GM06990 (cell line): ENCODE measurements at regions not wholly inside any gene's neighbourhood (a gene's known extent, or its start where the extent isn't known, plus 50 kb on each side); places are given as distances from the start of the nearest gene placed in this dataset.

ENCODE experiments used
- DNase-seq: peaks from one replicate; pipeline ENCODE4 v3.0.0-alpha.2; 2011; ENCODE audit not compliant: insufficient read length; ENCODE audit errors: extremely low read depth
- H3K27me3 ChIP-seq: replicated peaks from 2 replicates; pipeline ENCODE4 v1.6.0; 2011; ENCODE audit warnings: low read length; ENCODE audit not compliant: control insufficient read depth, insufficient read depth
- H3K36me3 ChIP-seq: 2 replicates; pipeline ENCODE4 v1.5.1; 2011; ENCODE audit warnings: low read length; ENCODE audit not compliant: control insufficient read depth, insufficient read depth
- H3K4me3 ChIP-seq: replicated peaks from 2 replicates; pipeline ENCODE4 v1.5.1; 2011; ENCODE audit warnings: low read depth, mild to moderate bottlenecking, control low read depth, low read length
- TF ChIP-seq, protein P1 (sequence below): IDR thresholded peaks from 2 replicates; pipeline ENCODE4 v1.5.1; 2011; ENCODE audit warnings: low read length, control low read depth, mild to moderate bottlenecking, inconsistent platforms; ENCODE audit not compliant: insufficient read depth, poor library complexity, severe bottlenecking

DNA sequence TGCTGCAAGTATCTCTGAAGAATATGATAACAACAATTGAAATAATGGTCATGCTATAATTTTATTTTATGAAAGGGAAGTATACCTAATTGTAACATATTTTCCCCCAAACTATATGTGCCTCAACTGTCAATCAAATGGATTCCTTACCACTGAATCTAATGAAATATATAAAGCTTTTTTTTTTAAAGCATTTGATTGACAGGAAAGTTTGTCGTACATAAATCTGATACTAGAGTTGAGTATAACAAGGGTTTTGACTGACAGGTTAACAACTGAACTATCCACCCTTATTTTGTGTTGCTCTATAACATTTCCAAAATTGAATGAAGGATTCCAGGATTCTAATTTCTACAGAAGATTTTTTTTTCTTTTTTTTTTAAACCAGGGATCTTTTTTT is 1333.3 kb upstream of the SLC39A10 start:
- TF ChIP-seq, protein P1, sequence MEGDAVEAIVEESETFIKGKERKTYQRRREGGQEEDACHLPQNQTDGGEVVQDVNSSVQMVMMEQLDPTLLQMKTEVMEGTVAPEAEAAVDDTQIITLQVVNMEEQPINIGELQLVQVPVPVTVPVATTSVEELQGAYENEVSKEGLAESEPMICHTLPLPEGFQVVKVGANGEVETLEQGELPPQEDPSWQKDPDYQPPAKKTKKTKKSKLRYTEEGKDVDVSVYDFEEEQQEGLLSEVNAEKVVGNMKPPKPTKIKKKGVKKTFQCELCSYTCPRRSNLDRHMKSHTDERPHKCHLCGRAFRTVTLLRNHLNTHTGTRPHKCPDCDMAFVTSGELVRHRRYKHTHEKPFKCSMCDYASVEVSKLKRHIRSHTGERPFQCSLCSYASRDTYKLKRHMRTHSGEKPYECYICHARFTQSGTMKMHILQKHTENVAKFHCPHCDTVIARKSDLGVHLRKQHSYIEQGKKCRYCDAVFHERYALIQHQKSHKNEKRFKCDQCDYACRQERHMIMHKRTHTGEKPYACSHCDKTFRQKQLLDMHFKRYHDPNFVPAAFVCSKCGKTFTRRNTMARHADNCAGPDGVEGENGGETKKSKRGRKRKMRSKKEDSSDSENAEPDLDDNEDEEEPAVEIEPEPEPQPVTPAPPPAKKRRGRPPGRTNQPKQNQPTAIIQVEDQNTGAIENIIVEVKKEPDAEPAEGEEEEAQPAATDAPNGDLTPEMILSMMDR, result no peak
- no peaks in the 10 kb centered on the region for H3K36me3 ChIP-seq
- no peaks in the 10 kb centered on the region for H3K27me3 ChIP-seq
- DNase-seq, result no peak
- no peak overlapping the region for H3K4me3 ChIP-seq

DNA sequence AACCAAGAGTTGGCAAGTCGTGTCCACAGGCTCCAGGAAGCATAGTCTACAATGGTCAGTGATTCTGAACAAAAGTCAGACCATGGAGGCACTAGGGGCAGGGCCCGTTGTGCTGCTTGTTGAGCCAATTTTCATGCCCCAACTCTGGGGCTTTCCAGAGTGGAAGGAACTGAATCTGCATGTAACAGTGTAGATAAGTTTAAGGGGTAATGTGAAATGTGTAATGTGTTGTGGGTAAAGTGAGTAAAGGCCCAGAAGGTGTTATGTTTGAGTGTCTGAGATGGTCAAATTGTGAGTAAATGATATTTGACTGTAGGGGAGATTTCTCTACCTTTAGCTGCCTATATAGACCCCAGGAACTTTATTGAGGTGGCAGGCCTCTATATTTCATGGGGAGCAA is 1336.5 kb upstream of the SLC39A10 start:
- no peak for DNase-seq
- H3K36me3 ChIP-seq, result no peaks in the 10 kb centered on the region
- no peak overlapping the region for H3K4me3 ChIP-seq
- TF ChIP-seq, protein P1, result no peak
- no peaks in the 10 kb centered on the region for H3K27me3 ChIP-seq

DNA sequence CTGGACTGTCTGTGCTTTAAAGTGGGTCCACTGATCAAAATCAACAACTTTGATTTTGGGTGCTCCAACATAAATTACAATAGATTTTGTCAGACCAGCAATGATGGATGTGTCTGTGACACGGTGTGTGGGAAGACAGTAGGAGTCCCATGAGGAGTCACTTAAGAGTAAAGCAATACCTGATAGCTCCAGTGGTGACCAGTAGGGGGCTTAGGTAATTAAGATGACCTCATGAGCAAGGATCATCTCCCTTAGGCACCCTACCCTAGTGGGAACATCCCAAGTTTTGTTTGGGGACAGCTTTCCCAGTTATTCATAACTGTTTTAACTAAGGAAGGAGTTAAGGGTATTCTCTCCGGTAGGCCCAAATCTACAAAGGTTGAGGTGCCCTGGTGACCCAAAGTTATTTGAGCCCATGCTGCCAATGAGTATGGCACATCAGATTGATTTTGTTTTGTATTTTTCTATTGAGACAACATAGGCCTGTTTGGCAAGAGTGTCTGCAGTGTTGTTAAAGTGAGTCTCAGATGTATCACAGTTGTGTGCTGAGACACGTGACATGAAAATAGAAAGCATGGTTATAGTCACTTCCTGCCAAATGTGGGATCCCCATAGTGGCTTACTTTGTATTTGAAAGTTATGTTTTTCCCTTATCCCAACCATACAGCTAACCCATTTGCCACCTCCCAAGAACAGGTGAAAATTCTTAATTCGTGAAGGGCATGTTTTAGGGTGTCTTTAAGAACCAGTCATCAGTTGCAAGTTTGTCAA is 1337.6 kb upstream of the SLC39A10 start:
- Histone ChIP-seq H3K4me3 (no peak overlapping the region), H3K27me3 (no peaks in the 10 kb centered on the region), H3K36me3 (no peaks in the 10 kb centered on the region)
- TF ChIP-seq, protein P1, result peak; percentile 35
- no peak for DNase-seq

DNA sequence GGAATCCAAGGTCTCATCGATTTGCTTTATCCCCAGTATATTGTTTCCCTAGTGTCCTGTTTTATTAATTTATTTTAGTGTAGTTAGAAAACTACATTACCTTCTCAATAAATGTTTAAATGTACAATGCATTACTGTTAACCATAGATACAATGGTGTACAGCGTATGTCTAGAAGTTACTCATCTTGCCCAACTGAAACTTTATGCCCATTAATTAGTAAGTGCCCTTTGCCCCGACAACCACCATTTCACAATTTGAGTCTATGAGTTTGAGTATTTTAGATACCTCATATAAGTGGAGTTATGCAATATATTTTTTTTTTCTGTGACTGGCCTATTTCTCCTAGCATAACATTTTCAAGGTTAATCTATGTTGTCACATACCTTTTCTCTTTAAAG is 1343.0 kb upstream of the SLC39A10 start:
- DNase-seq, result no peak
- Histone ChIP-seq H3K36me3 (no peaks in the 10 kb centered on the region), H3K27me3 (no peaks in the 10 kb centered on the region), H3K4me3 (no peak overlapping the region)
- TF ChIP-seq, protein P1, result no peak

DNA sequence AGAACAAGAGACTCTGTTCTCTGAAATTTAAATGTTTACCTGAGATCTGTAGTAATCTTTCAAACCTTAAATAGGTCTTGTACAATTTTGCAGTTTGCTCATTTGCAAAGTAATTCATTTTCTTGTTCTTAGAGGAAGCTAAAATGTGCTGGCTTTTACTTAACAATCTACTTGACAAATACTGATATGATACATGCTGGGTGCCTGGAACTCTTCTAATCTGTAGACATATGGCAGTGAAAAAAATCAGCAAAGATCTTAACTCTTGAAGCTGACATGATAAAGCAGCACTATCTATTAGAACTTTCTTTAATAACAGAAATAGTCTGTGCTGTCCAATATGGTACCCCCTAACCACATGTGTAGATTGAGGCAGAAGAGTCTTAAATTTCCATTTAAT is 1352.8 kb upstream of the SLC39A10 start:
- no peaks in the 10 kb centered on the region for H3K36me3 ChIP-seq
- TF ChIP-seq, protein P1, result no peak
- no peak overlapping the region for H3K4me3 ChIP-seq
- no peaks in the 10 kb centered on the region for H3K27me3 ChIP-seq
- no peak for DNase-seq
